Coronary artery (tissue), 2 donors: ENCODE measurements at regions not wholly inside any gene's neighbourhood (a gene's known extent, or its start where the extent isn't known, plus 50 kb on each side); places are given as distances from the start of the nearest gene placed in this dataset.

Experiments
- DNase-seq: peaks from one replicate; pipeline ENCODE4 v3.0.0-alpha.2; 2017; ENCODE audit warnings: low spot score
- H3K27ac ChIP-seq, 2 donors: fragments of 200-600 bp; sonication (generic); one replicate each; pipeline ENCODE4 v1.5.1; 2016 to 2019
- H3K4me3 ChIP-seq: fragments of 200-600 bp; sonication (generic); 2 replicates; pipeline ENCODE4 v1.5.1; 2016; ENCODE audit warnings: mild to moderate bottlenecking, moderate library complexity
- TF ChIP-seq, protein P1 (sequence below): fragments of 200-600 bp; sonication (generic); IDR thresholded peaks from one replicate; pipeline ENCODE4 v1.5.1; 2019; ENCODE audit warnings: antibody characterized with exemption

GRCh38 chr2:38500283-38500634, 102.5 kb downstream of the HNRNPLL start:
- TF ChIP-seq, protein P1, sequence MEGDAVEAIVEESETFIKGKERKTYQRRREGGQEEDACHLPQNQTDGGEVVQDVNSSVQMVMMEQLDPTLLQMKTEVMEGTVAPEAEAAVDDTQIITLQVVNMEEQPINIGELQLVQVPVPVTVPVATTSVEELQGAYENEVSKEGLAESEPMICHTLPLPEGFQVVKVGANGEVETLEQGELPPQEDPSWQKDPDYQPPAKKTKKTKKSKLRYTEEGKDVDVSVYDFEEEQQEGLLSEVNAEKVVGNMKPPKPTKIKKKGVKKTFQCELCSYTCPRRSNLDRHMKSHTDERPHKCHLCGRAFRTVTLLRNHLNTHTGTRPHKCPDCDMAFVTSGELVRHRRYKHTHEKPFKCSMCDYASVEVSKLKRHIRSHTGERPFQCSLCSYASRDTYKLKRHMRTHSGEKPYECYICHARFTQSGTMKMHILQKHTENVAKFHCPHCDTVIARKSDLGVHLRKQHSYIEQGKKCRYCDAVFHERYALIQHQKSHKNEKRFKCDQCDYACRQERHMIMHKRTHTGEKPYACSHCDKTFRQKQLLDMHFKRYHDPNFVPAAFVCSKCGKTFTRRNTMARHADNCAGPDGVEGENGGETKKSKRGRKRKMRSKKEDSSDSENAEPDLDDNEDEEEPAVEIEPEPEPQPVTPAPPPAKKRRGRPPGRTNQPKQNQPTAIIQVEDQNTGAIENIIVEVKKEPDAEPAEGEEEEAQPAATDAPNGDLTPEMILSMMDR, result no peak
- no peak for DNase-seq
- no peak overlapping the region for H3K4me3 ChIP-seq
- H3K27ac ChIP-seq, result peak overlapping the region in 1 of 2 donors; percentile 20

DNA sequence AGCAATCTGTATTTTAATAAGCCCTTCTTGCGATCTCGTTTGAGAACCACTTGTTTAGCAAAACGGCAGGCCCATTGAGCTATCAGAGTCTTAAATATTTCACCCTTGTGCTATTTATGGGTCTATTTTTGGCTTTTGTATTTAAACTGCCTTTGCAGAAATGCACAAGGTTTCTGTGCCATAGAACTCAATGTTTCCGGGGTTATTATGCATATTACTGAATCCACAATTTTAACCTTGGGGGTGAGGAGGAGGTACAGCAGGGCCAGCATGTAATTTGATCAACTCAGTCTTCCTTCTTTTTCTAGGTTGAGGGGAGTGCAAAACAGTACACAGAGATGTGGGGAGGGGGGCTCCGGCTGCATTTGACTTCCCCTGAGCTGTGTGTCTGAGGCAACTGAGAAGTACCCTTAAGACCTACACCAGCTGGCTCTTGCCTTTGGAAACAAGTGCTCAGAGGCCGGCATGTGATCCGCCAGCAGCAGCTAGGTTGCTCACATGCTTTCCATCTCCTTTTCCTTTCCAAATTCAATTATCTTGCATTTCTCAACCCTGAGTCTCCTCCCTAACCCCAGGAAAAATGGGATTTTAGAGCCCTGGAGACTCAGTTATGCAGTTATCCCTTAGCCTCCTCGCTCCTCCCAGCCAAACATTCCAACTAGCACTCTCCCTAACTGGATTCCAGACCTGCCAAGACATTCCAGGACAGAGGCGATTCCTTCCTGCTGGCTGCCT, 103.0 kb downstream of the HNRNPLL start:
- peak overlapping the region in 1 of 2 donors; percentile 20 for H3K27ac ChIP-seq
- no peak for DNase-seq
- TF ChIP-seq, protein P1, result no peak
- H3K4me3 ChIP-seq, result no peak overlapping the region

GRCh38 chr2:38498045-38498481, 104.7 kb downstream of the HNRNPLL start:
- DNase-seq, result no peak

DNA sequence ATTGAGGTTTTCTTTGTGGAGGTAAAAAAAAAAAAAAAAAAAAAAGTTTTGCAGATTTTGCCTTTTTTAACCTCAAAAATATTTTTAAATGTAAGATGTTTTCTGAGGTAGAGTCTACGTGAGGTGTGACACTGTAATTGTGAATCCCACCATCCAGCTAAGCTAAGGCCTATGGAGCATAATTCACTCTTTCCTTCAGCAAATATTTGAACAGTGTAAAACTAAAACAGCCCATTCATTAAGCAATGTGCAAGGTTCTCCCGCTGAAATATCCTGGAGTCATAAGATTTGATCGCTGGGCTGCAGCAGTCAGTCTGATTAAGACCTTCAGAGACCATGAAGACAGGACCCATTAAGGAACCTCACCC, 105.1 kb downstream of the HNRNPLL start:
- H3K4me3 ChIP-seq, result no peak overlapping the region
- TF ChIP-seq, protein P1, result no peak
- no peak overlapping the region for H3K27ac ChIP-seq
- no peak for DNase-seq

More at GRCh38 chr2:38498045-38498481, 104.7 kb downstream of the HNRNPLL start:
- Histone ChIP-seq H3K27ac (no peak overlapping the region), H3K4me3 (no peak overlapping the region)
- TF ChIP-seq, protein P1, result no peak

DNA sequence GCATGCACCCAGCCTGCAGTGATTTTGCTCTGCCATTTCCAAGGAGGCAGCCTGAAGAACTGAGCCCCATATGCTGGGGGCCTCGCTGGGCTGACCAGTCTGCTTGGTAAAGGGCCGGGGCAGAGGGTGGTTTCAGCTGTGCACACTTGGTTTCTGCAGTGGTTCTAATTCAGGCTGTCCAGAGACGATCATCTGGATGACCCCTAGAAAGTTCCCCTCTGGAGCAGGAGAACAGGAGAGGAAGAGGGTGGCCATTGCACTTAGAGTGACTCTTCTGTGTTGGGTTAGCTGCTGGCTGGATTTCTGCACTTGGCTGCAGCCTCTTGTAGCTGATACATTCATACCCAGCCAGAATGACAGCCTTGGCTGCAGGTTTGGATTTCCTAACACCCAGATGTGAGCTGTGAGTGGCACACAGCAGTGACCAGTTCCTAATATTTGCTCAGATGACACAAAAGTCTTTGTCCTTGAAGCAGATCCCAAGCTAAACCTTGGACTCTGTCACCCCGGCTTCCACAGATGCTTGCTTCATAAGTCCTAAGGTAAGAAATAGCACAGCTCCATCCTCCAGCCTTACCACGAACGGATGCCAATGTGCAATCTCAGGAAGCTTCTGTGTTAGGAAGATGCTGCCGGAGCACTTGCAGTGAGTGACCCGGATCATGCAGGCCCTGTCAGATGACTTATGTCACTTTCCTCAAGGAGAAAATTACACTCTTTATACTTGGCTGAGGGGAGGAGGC, 105.6 kb downstream of the HNRNPLL start:
- no peak for DNase-seq
- no peak overlapping the region for H3K4me3 ChIP-seq
- no peak overlapping the region for H3K27ac ChIP-seq
- TF ChIP-seq, protein P1, result no peak

DNA sequence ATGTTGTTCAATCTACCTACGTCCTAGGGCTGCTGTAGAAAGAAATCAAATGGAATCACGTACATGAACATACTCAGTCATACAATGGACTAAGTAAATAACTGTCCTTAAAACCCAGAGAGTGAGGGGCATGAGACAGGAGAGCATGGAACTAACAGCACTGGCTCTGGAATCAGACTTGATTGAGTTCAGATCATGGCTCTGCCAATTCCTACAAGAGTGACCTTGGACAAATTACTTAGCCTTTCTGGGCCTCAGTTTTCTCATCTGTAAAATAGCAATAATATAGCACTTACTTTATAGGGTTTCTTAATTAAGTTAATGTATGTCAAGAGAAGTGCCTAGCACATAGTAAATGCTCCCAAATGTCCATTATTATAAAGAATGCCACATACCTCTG, 106.8 kb downstream of the HNRNPLL start:
- DNase-seq, result no peak
- TF ChIP-seq, protein P1, result no peak
- no peak overlapping the region for H3K27ac ChIP-seq
- H3K4me3 ChIP-seq, result no peak overlapping the region

DNA sequence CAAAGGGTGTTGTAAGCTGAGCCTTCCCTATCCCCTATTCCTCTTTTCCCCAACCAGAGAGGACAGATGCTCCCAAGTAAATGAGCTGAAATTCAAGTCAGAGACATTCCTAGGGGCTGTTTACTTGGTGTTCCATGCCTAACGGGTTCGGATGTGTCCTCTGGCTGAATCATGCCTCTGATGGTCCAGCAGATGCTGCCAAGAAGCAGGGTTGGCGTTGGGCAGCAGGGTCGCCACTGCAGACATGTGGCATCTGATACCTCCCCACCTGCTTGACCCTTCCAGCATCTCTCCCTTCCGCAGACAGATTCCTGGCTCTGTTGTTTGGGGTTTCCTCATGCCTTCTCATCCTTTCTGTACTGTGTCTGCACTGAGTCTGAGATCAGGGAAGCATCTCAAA, 108.3 kb downstream of the HNRNPLL start:
- TF ChIP-seq, protein P1, result no peak
- H3K27ac ChIP-seq, result no peak overlapping the region
- H3K4me3 ChIP-seq, result no peak overlapping the region
- DNase-seq, result no peak
